HepG2 (cell line): ENCODE measurements at regions not wholly inside any gene's neighbourhood (a gene's known extent, or its start where the extent isn't known, plus 50 kb on each side); places are given as distances from the start of the nearest gene placed in this dataset.

ENCODE experiments used
- AGO2 ChIP-seq: fragments of 200-400 bp; formaldehyde crosslinking; optimal IDR thresholded peaks from 2 replicates; pipeline ENCODE3; 2017; ENCODE audit warnings: mild to moderate bottlenecking, low read depth, low read length, moderate library complexity
- EP300 ChIP-seq, 3 experiments: sonication (generic) in 1 of 3; formaldehyde crosslinking in 1 of 3; IDR thresholded peaks; 2 replicates each; pipeline versions ENCODE4 v1.5.1 to v1.6.1; 2011 to 2020; ENCODE audit warnings: low read depth in 2 of 3, low read length in 2 of 3, borderline replicate concordance in 1 of 3, improper control_type of control experiment in 1 of 3, mild to moderate bottlenecking in 1 of 3, missing genetic modification reagents in 1 of 3, moderate library complexity in 1 of 3
- FOXP1 ChIP-seq, 2 experiments: fragments of 450-650 bp in 1 of 2; IDR thresholded peaks; 2 replicates each; pipeline ENCODE4 v1.6.1; 2017 to 2018; ENCODE audit warnings: antibody characterized with exemption in 1 of 2
- MED1 ChIP-seq: sonication (generic); formaldehyde crosslinking; IDR thresholded peaks from 2 replicates; pipeline ENCODE4 v1.4.0; 2020; ENCODE audit warnings: missing genetic modification reagents
- MIER3 ChIP-seq: IDR thresholded peaks from 2 replicates; pipeline ENCODE4 v1.6.1; 2016; ENCODE audit warnings: missing compliant biosample characterization, borderline replicate concordance
- MTA3 ChIP-seq: sonication (generic); formaldehyde crosslinking; IDR thresholded peaks from 2 replicates; pipeline ENCODE4 v1.4.0; 2020; ENCODE audit warnings: missing genetic modification reagents
- SMYD3 ChIP-seq: sonication (generic); formaldehyde crosslinking; IDR thresholded peaks from 2 replicates; pipeline ENCODE4 v1.8.1; 2023; ENCODE audit warnings: mild to moderate bottlenecking, missing genetic modification reagents
- SOX13 ChIP-seq, 3 experiments: fragments of 450-650 bp in 1 of 3; sonication (generic) in 1 of 3; formaldehyde crosslinking in 1 of 3; IDR thresholded peaks in 2 of 3; conservative IDR thresholded peaks in 1 of 3; 2 replicates each; pipeline versions ENCODE4 v1.5.0 to v1.6.1; 2016 to 2020; ENCODE audit warnings: antibody characterized with exemption in 1 of 3, mild to moderate bottlenecking in 1 of 3, missing compliant biosample characterization in 1 of 3, missing genetic modification reagents in 1 of 3, moderate library complexity in 1 of 3
- USF2 ChIP-seq, 2 experiments: sonication (generic) in 1 of 2; formaldehyde crosslinking in 1 of 2; IDR thresholded peaks; 2 replicates each; pipeline versions ENCODE4 v1.5.1 to v1.6.1; 2011 to 2020; ENCODE audit warnings: borderline replicate concordance in 1 of 2, low read depth in 1 of 2, low read length in 1 of 2, mild to moderate bottlenecking in 1 of 2, missing genetic modification reagents in 1 of 2, moderate library complexity in 1 of 2
- ZNF556 ChIP-seq: sonication (generic); formaldehyde crosslinking; IDR thresholded peaks from 2 replicates; pipeline ENCODE4 v1.4.0; 2020; ENCODE audit warnings: mild to moderate bottlenecking, missing genetic modification reagents, borderline replicate concordance
- ZNF569 ChIP-seq: sonication (generic); formaldehyde crosslinking; IDR thresholded peaks from 2 replicates; pipeline ENCODE4 v1.5.0; 2020; ENCODE audit warnings: mild to moderate bottlenecking, missing genetic modification reagents, moderate library complexity, borderline replicate concordance
- ZNF850 ChIP-seq: sonication (generic); formaldehyde crosslinking; conservative IDR thresholded peaks from 2 replicates; pipeline ENCODE4 v1.9.0; 2021; ENCODE audit warnings: mild to moderate bottlenecking, missing genetic modification reagents
- TF ChIP-seq, protein P1 (sequence below): sonication (generic); formaldehyde crosslinking; conservative IDR thresholded peaks from 2 replicates; pipeline ENCODE4 v1.4.0; 2020; ENCODE audit warnings: mild to moderate bottlenecking, missing genetic modification reagents, moderate library complexity
- TF ChIP-seq, protein P2 (sequence below): IDR thresholded peaks from 2 replicates; pipeline ENCODE4 v1.6.1; 2016
- TF ChIP-seq, protein P3 (sequence below): sonication (generic); formaldehyde crosslinking; IDR thresholded peaks from 2 replicates; pipeline ENCODE4 v1.4.0; 2020; ENCODE audit warnings: mild to moderate bottlenecking, missing genetic modification reagents

DNA sequence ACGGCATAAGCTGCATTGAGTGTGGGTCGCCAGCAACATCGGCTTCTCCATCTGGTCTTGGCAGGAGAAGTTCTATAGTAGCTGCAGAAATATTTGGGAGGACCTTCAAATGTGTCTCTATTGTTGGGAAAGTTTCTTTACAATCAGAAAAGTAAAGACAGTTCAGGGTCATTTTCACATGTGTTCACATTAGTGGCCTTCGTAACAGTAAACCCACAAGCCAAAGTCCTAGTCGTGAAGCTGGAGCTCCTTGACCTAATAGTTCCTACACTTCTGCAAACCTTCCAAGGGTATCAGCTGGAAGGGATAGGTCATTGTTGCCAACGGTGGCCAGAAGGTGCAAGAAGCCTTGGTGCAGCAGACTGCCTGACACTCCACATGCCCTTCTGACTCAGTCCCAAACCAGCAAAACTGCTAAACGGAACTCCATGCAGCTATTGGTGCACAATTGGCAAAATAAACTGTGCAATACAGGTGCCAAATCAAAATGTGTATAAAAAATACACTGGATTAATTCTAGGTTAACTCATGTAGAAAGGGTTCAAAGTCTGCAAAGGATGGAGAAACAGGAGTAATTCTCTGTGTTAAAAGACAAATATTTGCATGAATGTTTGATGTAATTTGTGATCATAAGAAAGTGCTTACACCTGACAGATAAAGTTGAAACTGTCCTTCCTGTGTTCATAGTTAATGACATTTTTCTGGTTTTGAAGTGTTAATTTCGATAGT, 102.8 kb upstream of the EGFR start (continued):
- TF ChIP-seq, protein P1, sequence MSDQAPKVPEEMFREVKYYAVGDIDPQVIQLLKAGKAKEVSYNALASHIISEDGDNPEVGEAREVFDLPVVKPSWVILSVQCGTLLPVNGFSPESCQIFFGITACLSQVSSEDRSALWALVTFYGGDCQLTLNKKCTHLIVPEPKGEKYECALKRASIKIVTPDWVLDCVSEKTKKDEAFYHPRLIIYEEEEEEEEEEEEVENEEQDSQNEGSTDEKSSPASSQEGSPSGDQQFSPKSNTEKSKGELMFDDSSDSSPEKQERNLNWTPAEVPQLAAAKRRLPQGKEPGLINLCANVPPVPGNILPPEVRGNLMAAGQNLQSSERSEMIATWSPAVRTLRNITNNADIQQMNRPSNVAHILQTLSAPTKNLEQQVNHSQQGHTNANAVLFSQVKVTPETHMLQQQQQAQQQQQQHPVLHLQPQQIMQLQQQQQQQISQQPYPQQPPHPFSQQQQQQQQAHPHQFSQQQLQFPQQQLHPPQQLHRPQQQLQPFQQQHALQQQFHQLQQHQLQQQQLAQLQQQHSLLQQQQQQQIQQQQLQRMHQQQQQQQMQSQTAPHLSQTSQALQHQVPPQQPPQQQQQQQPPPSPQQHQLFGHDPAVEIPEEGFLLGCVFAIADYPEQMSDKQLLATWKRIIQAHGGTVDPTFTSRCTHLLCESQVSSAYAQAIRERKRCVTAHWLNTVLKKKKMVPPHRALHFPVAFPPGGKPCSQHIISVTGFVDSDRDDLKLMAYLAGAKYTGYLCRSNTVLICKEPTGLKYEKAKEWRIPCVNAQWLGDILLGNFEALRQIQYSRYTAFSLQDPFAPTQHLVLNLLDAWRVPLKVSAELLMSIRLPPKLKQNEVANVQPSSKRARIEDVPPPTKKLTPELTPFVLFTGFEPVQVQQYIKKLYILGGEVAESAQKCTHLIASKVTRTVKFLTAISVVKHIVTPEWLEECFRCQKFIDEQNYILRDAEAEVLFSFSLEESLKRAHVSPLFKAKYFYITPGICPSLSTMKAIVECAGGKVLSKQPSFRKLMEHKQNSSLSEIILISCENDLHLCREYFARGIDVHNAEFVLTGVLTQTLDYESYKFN (CRISPR knock-in tag), result peak; percentile 51
- TF ChIP-seq EP300 (IDR thresholded peaks at IDR 0.05; ENCODE audit: low read depth in 2 of 2, low read length in 2 of 2), result peak in 1 of 2 experiments; percentile 22; a peak in 1 of 4 replicates
- no peak for TF ChIP-seq EP300 (CRISPR knock-in tag; IDR thresholded peaks at IDR 0.05; ENCODE audit: borderline replicate concordance)
- TF ChIP-seq, protein P2, sequence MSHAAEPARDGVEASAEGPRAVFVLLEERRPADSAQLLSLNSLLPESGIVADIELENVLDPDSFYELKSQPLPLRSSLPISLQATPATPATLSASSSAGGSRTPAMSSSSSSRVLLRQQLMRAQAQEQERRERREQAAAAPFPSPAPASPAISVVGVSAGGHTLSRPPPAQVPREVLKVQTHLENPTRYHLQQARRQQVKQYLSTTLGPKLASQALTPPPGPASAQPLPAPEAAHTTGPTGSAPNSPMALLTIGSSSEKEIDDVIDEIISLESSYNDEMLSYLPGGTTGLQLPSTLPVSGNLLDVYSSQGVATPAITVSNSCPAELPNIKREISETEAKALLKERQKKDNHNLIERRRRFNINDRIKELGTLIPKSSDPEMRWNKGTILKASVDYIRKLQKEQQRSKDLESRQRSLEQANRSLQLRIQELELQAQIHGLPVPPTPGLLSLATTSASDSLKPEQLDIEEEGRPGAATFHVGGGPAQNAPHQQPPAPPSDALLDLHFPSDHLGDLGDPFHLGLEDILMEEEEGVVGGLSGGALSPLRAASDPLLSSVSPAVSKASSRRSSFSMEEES (CRISPR knock-in tag), result no peak
- no peak for TF ChIP-seq SOX13 (IDR thresholded peaks at IDR 0.05)
- TF ChIP-seq SOX13 (CRISPR knock-in tag; conservative IDR thresholded peaks at IDR 0.05 in 1 of 2, IDR thresholded peaks at IDR 0.05 in 1 of 2), result 0 out of 4 replicates have a peak, but pooled peaks of 1 of the 2 experiments have one; percentile 40
- TF ChIP-seq FOXP1 (IDR thresholded peaks at IDR 0.05), result no peak
- TF ChIP-seq FOXP1 (CRISPR knock-in tag; IDR thresholded peaks at IDR 0.05), result peak; percentile 25; the same call in 1 of the 2 replicates
- TF ChIP-seq, protein P3, sequence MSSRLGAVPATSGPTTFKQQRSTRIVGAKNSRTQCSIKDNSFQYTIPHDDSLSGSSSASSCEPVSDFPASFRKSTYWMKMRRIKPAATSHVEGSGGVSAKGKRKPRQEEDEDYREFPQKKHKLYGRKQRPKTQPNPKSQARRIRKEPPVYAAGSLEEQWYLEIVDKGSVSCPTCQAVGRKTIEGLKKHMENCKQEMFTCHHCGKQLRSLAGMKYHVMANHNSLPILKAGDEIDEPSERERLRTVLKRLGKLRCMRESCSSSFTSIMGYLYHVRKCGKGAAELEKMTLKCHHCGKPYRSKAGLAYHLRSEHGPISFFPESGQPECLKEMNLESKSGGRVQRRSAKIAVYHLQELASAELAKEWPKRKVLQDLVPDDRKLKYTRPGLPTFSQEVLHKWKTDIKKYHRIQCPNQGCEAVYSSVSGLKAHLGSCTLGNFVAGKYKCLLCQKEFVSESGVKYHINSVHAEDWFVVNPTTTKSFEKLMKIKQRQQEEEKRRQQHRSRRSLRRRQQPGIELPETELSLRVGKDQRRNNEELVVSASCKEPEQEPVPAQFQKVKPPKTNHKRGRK (CRISPR knock-in tag), result no peak
- 0 out of 2 replicates have a peak, but pooled peaks have one; percentile 23 for TF ChIP-seq ZNF556 (CRISPR knock-in tag)
- TF ChIP-seq MIER3 (CRISPR knock-in tag), result 0 out of 2 replicates have a peak, but pooled peaks have one; percentile 40
- TF ChIP-seq ZNF569 (CRISPR knock-in tag), result no peak
- TF ChIP-seq USF2 (IDR thresholded peaks at IDR 0.05; ENCODE audit: low read depth, low read length), result no peak
- no peak for TF ChIP-seq USF2 (CRISPR knock-in tag; IDR thresholded peaks at IDR 0.05; ENCODE audit: borderline replicate concordance)
- TF ChIP-seq AGO2, result no peak
- TF ChIP-seq MTA3 (CRISPR knock-in tag), result no peak
- TF ChIP-seq SMYD3, result no peak
- 0 out of 2 replicates have a peak, but pooled peaks have one; percentile 32 for TF ChIP-seq MED1
- no peak for TF ChIP-seq ZNF850 (CRISPR knock-in tag)
- TF ChIP-seq, all 625 proteins: peak for 23
